Neuron (in vitro differentiated cells): ENCODE measurements at regions not wholly inside any gene's neighbourhood (a gene's known extent, or its start where the extent isn't known, plus 50 kb on each side); places are given as distances from the start of the nearest gene placed in this dataset.
A peak's percentile ranks its signal among the peaks of the same experiment; 100 is the strongest.

Experiments
- H2AFZ ChIP-seq: one replicate; pipeline ENCODE4 v1.6.1; 2013; ENCODE audit warnings: low read depth, mild to moderate bottlenecking, inconsistent platforms, low read length, moderate library complexity
- H3K27me3 ChIP-seq: one replicate; pipeline ENCODE4 v1.6.1; 2013; ENCODE audit warnings: low read length; ENCODE audit not compliant: insufficient read depth
- H3K36me3 ChIP-seq: one replicate; pipeline ENCODE4 v1.6.1; 2013; ENCODE audit warnings: low read length; ENCODE audit not compliant: insufficient read depth
- H3K4me1 ChIP-seq: one replicate; pipeline ENCODE4 v1.6.1; 2013; ENCODE audit warnings: low read length; ENCODE audit not compliant: insufficient read depth
- H3K4me3 ChIP-seq: 2 replicates; pipeline ENCODE4 v1.5.1; 2013; ENCODE audit warnings: mild to moderate bottlenecking, low read length, moderate library complexity
- H3K9me3 ChIP-seq: one replicate; pipeline ENCODE4 v1.6.1; 2013; ENCODE audit warnings: low read length

GRCh38 chr6:115691433-115691832 is 369.3 kb downstream of the FRK start:
- H3K4me1 ChIP-seq, result no peaks in the 10 kb centered on the region
- H3K9me3 ChIP-seq, result no peaks in the 10 kb centered on the region
- H2AFZ ChIP-seq, result no peak overlapping the region
- no peak overlapping the region for H3K4me3 ChIP-seq
- H3K36me3 ChIP-seq, result no peaks in the 10 kb centered on the region
- H3K27me3 ChIP-seq, result peaks cover 3% of the 10 kb centered on the region

GRCh38 chr6:115690854-115691253 is 369.8 kb downstream of the FRK start:
- Histone ChIP-seq H3K4me3 (no peak overlapping the region), H3K4me1 (no peaks in the 10 kb centered on the region), H3K36me3 (no peaks in the 10 kb centered on the region), H3K9me3 (no peaks in the 10 kb centered on the region), H3K27me3 (peaks cover 3% of the 10 kb centered on the region), H2AFZ (no peak overlapping the region)

DNA sequence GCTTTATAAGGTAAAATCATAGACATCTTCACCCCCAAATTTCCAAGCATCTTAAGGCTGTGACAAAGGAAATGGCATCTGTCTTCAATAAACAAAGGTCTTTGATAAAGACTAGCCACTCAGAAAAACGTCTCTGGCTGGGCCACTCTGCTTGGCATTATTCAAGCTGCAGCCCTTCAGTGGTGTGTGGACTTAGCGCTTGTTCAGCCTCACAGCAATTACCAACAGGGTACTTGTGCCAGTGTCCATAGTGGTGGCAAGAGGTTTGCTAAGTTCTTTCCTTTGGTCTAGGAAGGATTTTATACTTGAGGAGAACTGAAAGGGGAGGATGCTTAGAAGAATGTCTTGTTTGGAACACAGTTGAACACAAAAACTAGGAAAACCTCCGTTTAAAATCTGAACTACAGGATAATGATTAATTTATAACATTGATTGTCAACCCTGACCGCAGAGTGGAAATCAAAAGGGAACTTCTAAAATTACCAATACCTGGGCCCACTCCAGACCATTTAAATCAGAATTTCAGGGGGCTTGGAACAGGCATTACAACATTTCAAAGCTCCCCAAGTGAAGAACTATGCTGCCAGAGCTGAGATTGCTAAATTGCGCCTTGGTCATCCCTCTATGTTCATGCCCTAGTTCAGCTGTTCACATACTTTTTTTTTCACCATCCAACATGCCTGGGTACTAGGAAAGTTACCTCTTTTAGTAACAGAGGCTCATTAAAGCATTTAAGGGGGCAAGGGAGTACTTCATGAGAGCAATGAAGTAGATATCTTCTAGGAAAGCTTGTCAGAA is 378.5 kb downstream of the FRK start:
- Histone ChIP-seq H2AFZ (no peak overlapping the region), H3K4me1 (no peaks in the 10 kb centered on the region), H3K27me3 (no peaks in the 10 kb centered on the region), H3K36me3 (no peaks in the 10 kb centered on the region), H3K4me3 (no peak overlapping the region), H3K9me3 (no peaks in the 10 kb centered on the region)

GRCh38 chr6:115680621-115681020 is 380.1 kb downstream of the FRK start:
- no peaks in the 10 kb centered on the region for H3K9me3 ChIP-seq
- no peak overlapping the region for H3K4me3 ChIP-seq
- no peaks in the 10 kb centered on the region for H3K36me3 ChIP-seq
- H2AFZ ChIP-seq, result no peak overlapping the region
- peaks cover 5% of the 10 kb centered on the region for H3K4me1 ChIP-seq
- H3K27me3 ChIP-seq, result no peaks in the 10 kb centered on the region

GRCh38 chr6:115677198-115677597 is 383.5 kb downstream of the FRK start:
- H3K27me3 ChIP-seq, result no peaks in the 10 kb centered on the region
- H3K4me3 ChIP-seq, result no peak overlapping the region
- H2AFZ ChIP-seq, result no peak overlapping the region
- peaks cover 5% of the 10 kb centered on the region for H3K4me1 ChIP-seq
- no peaks in the 10 kb centered on the region for H3K36me3 ChIP-seq
- H3K9me3 ChIP-seq, result no peaks in the 10 kb centered on the region

DNA sequence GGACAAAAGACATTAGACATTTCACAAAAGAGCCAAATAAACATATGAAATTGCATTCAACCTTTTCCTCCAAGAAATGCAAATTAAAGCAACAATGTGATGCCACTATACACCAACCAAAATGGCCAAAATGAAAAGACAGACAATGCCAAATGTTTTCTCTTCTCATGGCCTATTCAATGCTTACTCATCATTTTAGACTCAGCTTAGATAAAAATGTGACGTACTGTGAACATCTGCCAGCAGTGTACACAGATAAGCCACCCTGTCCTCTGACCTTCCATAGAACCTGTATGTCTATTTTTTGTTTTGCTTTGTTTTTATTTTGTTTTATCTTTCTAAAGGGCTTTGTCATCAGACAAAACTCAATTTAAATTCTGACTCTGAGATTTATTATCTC is 385.2 kb downstream of the FRK start:
- Histone ChIP-seq H2AFZ (no peak overlapping the region), H3K9me3 (no peaks in the 10 kb centered on the region), H3K36me3 (no peaks in the 10 kb centered on the region), H3K4me1 (peaks cover 5% of the 10 kb centered on the region), H3K27me3 (no peaks in the 10 kb centered on the region), H3K4me3 (no peak overlapping the region)

GRCh38 chr6:115668781-115669180 is 391.9 kb downstream of the FRK start:
- H3K9me3 ChIP-seq, result no peaks in the 10 kb centered on the region
- no peak overlapping the region for H2AFZ ChIP-seq
- no peaks in the 10 kb centered on the region for H3K27me3 ChIP-seq
- peaks cover 6% of the 10 kb centered on the region for H3K4me1 ChIP-seq
- H3K36me3 ChIP-seq, result no peaks in the 10 kb centered on the region
- no peak overlapping the region for H3K4me3 ChIP-seq

GRCh38 chr6:115668211-115668610 is 392.5 kb downstream of the FRK start:
- Histone ChIP-seq H2AFZ (no peak overlapping the region), H3K36me3 (no peaks in the 10 kb centered on the region), H3K4me3 (no peak overlapping the region), H3K4me1 (peaks cover 6% of the 10 kb centered on the region), H3K9me3 (no peaks in the 10 kb centered on the region), H3K27me3 (no peaks in the 10 kb centered on the region)

- H2AFZ ChIP-seq, result no peak overlapping the region
- no peaks in the 10 kb centered on the region for H3K9me3 ChIP-seq
- H3K36me3 ChIP-seq, result no peaks in the 10 kb centered on the region
- H3K4me1 ChIP-seq, result peaks cover 6% of the 10 kb centered on the region
- H3K4me3 ChIP-seq, result no peak overlapping the region
- H3K27me3 ChIP-seq, result no peaks in the 10 kb centered on the region
Measured at GRCh38 chr6:115667478-115668026, 393.1 kb downstream of the FRK start.

GRCh38 chr6:115666997-115667396 is 393.7 kb downstream of the FRK start:
- Histone ChIP-seq H3K4me1 (peaks cover 6% of the 10 kb centered on the region), H3K36me3 (no peaks in the 10 kb centered on the region), H3K9me3 (no peaks in the 10 kb centered on the region), H3K27me3 (no peaks in the 10 kb centered on the region), H2AFZ (no peak overlapping the region), H3K4me3 (no peak overlapping the region)

- Histone ChIP-seq H3K36me3 (no peaks in the 10 kb centered on the region), H3K4me3 (no peak overlapping the region), H3K9me3 (no peaks in the 10 kb centered on the region), H2AFZ (no peak overlapping the region), H3K4me1 (peaks cover 6% of the 10 kb centered on the region), H3K27me3 (no peaks in the 10 kb centered on the region)
Measured at GRCh38 chr6:115665310-115665709, 395.4 kb downstream of the FRK start.

DNA sequence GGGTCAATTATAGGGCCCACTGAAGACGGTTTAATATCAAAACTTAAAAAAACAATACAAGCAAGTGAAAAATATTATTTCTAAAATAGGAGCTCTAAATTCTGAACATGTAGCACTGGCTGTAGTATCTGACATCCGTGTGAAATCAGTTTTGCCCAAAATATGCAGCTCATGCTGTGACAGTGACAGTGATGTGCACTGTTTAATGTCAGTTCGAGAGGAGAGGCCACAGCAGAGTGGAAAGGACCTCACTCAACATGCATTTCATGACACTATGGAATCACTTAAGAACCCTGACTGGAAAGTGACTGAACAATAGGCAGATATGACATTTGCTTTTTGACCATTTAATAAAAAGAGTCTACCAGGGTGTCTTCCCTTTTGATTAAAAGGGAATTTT is 397.0 kb downstream of the FRK start:
- Histone ChIP-seq H3K4me1 (peaks cover 6% of the 10 kb centered on the region), H2AFZ (no peak overlapping the region), H3K9me3 (no peaks in the 10 kb centered on the region), H3K27me3 (no peaks in the 10 kb centered on the region), H3K36me3 (no peaks in the 10 kb centered on the region), H3K4me3 (no peak overlapping the region)

GRCh38 chr6:115643762-115644161 is 416.9 kb downstream of the FRK start:
- H2AFZ ChIP-seq, result peak overlapping the region; percentile 5

GRCh38 chr6:115634887-115635286 is 425.8 kb downstream of the FRK start:
- Histone ChIP-seq H3K36me3 (no peaks in the 10 kb centered on the region), H2AFZ (no peak overlapping the region), H3K27me3 (no peaks in the 10 kb centered on the region)

More at GRCh38 chr6:115643762-115644161, 416.9 kb downstream of the FRK start:
- Histone ChIP-seq H3K4me1 (peaks cover 2% of the 10 kb centered on the region), H3K36me3 (no peaks in the 10 kb centered on the region), H3K27me3 (no peaks in the 10 kb centered on the region), H3K4me3 (no peak overlapping the region), H3K9me3 (no peaks in the 10 kb centered on the region)

More at GRCh38 chr6:115634887-115635286, 425.8 kb downstream of the FRK start:
- Histone ChIP-seq H3K4me1 (no peaks in the 10 kb centered on the region), H3K4me3 (no peak overlapping the region), H3K9me3 (no peaks in the 10 kb centered on the region)
